ENCODE measurements at regions not wholly inside any gene's neighbourhood (a gene's known extent, or its start where the extent isn't known, plus 50 kb on each side); places are given as distances from the start of the nearest gene placed in this dataset.

DNA sequence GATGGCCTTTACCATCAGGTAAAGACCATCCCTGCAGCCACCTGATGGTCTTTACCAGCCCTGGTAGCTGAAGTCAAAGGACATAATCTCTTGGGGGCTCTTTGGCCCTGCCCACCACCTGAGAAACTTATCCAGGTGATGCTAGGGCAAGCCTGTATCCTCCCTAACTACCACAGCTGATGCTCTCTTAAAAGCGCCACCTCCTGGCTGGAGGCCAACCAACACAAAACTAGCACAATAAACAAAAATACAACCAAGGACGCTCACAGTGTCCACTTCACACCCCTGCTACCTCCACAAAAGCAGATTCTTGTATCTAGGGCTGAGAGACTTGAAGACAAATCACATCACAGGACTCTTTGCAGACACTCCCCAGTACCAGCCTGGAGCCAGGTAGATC is 357.1 kb upstream of the POU3F1 start:
- no peak overlapping the region for H3K27ac Mint-ChIP-seq (ENCODE audit: unreplicated experiment)
- no peak for DNase-seq (ENCODE audit: extremely low spot score, unreplicated experiment)
- peaks cover 2% of the 10 kb centered on the region for H3K36me3 Mint-ChIP-seq (ENCODE audit: unreplicated experiment)
- no peak overlapping the region for H3K4me3 Mint-ChIP-seq (ENCODE audit: unreplicated experiment)
- no peaks in the 10 kb centered on the region for H3K4me1 Mint-ChIP-seq (ENCODE audit: unreplicated experiment)
- H3K27me3 Mint-ChIP-seq (ENCODE audit: unreplicated experiment) = peaks cover 45% of the 10 kb centered on the region
- peaks cover 31% of the 10 kb centered on the region for H3K9me3 Mint-ChIP-seq (ENCODE audit: unreplicated experiment)
- TF ChIP-seq, protein P1, sequence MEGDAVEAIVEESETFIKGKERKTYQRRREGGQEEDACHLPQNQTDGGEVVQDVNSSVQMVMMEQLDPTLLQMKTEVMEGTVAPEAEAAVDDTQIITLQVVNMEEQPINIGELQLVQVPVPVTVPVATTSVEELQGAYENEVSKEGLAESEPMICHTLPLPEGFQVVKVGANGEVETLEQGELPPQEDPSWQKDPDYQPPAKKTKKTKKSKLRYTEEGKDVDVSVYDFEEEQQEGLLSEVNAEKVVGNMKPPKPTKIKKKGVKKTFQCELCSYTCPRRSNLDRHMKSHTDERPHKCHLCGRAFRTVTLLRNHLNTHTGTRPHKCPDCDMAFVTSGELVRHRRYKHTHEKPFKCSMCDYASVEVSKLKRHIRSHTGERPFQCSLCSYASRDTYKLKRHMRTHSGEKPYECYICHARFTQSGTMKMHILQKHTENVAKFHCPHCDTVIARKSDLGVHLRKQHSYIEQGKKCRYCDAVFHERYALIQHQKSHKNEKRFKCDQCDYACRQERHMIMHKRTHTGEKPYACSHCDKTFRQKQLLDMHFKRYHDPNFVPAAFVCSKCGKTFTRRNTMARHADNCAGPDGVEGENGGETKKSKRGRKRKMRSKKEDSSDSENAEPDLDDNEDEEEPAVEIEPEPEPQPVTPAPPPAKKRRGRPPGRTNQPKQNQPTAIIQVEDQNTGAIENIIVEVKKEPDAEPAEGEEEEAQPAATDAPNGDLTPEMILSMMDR (IDR thresholded peaks at IDR 0.05) = no peak

DNA sequence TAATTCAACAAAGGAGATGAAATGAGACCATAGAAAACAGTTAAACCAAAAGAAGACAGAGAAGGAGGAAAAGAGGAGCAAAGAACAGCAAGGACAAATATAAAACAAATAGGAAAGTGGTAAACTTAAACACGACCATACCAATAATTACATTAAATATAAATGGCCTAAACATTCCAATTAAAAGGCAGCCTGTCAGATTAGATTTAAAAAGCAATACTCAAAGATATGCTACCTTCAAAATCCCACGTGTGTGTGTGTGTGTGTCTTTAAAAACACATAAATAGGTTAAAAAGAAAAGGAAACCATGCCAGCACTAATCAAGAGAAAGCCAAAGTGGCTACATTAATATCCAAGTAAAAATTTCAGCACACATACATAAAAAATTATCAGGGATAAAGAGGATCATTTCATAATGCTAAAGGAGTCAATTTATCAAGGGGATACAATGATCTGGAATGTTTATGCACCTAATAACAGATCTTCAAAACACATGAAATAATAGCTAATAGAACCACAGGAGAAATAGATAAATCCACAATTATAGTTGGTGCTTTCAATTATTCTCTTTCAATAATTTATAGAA is 355.7 kb upstream of the POU3F1 start:
- TF ChIP-seq, protein P1 (IDR thresholded peaks at IDR 0.05) = no peak
- H3K4me1 Mint-ChIP-seq (ENCODE audit: unreplicated experiment) = no peaks in the 10 kb centered on the region
- peaks cover 32% of the 10 kb centered on the region for H3K9me3 Mint-ChIP-seq (ENCODE audit: unreplicated experiment)
- no peak overlapping the region for H3K27ac Mint-ChIP-seq (ENCODE audit: unreplicated experiment)
- H3K4me3 Mint-ChIP-seq (ENCODE audit: unreplicated experiment) = no peak overlapping the region
- DNase-seq (ENCODE audit: extremely low spot score, unreplicated experiment) = no peak
- peaks cover 48% of the 10 kb centered on the region for H3K27me3 Mint-ChIP-seq (ENCODE audit: unreplicated experiment)
- peaks cover 2% of the 10 kb centered on the region for H3K36me3 Mint-ChIP-seq (ENCODE audit: unreplicated experiment)

DNA sequence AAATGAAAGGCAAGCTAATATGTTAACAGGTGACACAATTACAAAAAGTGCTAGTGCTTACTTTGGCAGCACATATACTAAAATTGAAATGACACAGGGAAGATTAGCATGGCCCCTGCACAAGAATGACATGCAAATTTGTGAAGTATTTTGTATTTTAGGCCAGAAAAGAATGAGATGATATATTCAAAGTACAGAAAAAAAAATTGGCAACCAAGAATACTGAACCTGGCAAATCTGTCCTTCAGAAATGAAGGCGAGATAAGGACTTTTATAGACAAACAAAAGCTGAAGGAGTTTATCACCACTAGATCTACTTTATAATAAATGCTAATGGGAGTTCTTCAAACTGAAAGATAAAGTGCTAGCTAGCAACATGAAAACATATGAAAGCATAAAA is 350.0 kb upstream of the POU3F1 start:
- Mint-ChIP-seq H3K4me3 (ENCODE audit: unreplicated experiment) (no peak overlapping the region), H3K9me3 (ENCODE audit: unreplicated experiment) (peaks cover 24% of the 10 kb centered on the region), H3K27me3 (ENCODE audit: unreplicated experiment) (peaks cover 41% of the 10 kb centered on the region), H3K36me3 (ENCODE audit: unreplicated experiment) (peaks cover 3% of the 10 kb centered on the region), H3K27ac (ENCODE audit: unreplicated experiment) (no peak overlapping the region), H3K4me1 (ENCODE audit: unreplicated experiment) (no peaks in the 10 kb centered on the region)
- no peak for DNase-seq (ENCODE audit: extremely low spot score, unreplicated experiment)
- TF ChIP-seq, protein P1 (IDR thresholded peaks at IDR 0.05) = no peak

DNA sequence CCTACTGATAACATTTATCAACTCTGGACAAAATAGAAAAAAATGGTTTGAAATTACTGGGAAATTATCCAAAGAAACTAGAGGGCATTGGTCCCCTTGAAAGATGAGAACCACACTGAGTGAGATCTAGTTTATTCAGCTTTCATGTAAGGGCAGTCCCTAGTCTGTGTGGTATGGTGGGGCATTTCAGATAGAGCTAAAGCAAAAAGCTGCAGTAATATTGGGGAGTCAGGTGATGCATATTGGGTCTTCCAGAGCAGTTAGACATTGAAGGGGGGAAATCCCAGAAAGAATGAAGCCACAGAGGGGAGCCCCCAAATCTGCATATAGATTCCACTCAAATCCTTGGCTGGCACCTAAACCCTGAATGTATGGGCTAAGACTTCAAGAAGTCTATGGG is 347.7 kb upstream of the POU3F1 start:
- Mint-ChIP-seq H3K36me3 (ENCODE audit: unreplicated experiment) (peaks cover 3% of the 10 kb centered on the region), H3K4me3 (ENCODE audit: unreplicated experiment) (no peak overlapping the region), H3K27me3 (ENCODE audit: unreplicated experiment) (peaks cover 33% of the 10 kb centered on the region), H3K4me1 (ENCODE audit: unreplicated experiment) (no peaks in the 10 kb centered on the region), H3K27ac (ENCODE audit: unreplicated experiment) (no peak overlapping the region), H3K9me3 (ENCODE audit: unreplicated experiment) (peaks cover 14% of the 10 kb centered on the region)
- DNase-seq (ENCODE audit: extremely low spot score, unreplicated experiment) = no peak
- TF ChIP-seq, protein P1 (IDR thresholded peaks at IDR 0.05) = no peak

DNA sequence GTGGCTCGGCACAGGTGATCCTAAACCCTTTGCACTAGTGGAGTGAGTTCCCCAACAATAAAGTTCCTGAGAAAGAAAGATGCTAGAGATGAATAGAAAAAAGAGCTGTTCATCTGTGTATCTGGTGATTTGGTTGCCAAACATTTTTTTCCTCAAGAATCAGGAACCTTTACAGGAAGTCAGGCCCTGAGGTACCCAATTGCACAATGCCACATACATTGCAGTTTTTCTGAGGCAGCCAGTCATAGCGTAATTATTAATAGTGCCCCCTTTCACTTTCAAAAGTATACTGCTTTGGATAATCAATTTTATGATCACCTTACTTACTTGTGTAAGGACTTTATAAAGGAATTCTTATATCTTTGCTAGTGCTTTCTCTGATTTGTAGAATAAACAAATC is 346.3 kb upstream of the POU3F1 start:
- DNase-seq (ENCODE audit: extremely low spot score, unreplicated experiment) = no peak
- peaks cover 3% of the 10 kb centered on the region for H3K36me3 Mint-ChIP-seq (ENCODE audit: unreplicated experiment)
- H3K4me1 Mint-ChIP-seq (ENCODE audit: unreplicated experiment) = no peaks in the 10 kb centered on the region
- H3K27ac Mint-ChIP-seq (ENCODE audit: unreplicated experiment) = no peak overlapping the region
- H3K4me3 Mint-ChIP-seq (ENCODE audit: unreplicated experiment) = no peak overlapping the region
- TF ChIP-seq, protein P1 (IDR thresholded peaks at IDR 0.05) = no peak
- peaks cover 11% of the 10 kb centered on the region for H3K9me3 Mint-ChIP-seq (ENCODE audit: unreplicated experiment)
- H3K27me3 Mint-ChIP-seq (ENCODE audit: unreplicated experiment) = peaks cover 23% of the 10 kb centered on the region

All from osteocyte (in vitro differentiated cells).